ENCODE measurements at regions not wholly inside any gene's neighbourhood (a gene's known extent, or its start where the extent isn't known, plus 50 kb on each side); places are given as distances from the start of the nearest gene placed in this dataset.

GRCh38 chr20:48080583-48080982 lies 295.3 kb upstream of the SULF2 start:
- Histone ChIP-seq H3K36me3 (no peaks in the 10 kb centered on the region), H3K9me3 (peaks cover 0 to 6% (median 0%) of the 10 kb centered on the region in 3 donors), H3K4me3 (no peak overlapping the region), H3K27ac (no peak overlapping the region), H3K27me3 (peaks cover 0 to 4% of the 10 kb centered on the region in 2 donors), H3K4me1 (no peaks in the 10 kb centered on the region)
- no peak for DNase-seq
- intact Hi-C loops (cut with DNase I; ENCODE audit: low total_unique reads), result no loop called here
- TF ChIP-seq, protein P1, sequence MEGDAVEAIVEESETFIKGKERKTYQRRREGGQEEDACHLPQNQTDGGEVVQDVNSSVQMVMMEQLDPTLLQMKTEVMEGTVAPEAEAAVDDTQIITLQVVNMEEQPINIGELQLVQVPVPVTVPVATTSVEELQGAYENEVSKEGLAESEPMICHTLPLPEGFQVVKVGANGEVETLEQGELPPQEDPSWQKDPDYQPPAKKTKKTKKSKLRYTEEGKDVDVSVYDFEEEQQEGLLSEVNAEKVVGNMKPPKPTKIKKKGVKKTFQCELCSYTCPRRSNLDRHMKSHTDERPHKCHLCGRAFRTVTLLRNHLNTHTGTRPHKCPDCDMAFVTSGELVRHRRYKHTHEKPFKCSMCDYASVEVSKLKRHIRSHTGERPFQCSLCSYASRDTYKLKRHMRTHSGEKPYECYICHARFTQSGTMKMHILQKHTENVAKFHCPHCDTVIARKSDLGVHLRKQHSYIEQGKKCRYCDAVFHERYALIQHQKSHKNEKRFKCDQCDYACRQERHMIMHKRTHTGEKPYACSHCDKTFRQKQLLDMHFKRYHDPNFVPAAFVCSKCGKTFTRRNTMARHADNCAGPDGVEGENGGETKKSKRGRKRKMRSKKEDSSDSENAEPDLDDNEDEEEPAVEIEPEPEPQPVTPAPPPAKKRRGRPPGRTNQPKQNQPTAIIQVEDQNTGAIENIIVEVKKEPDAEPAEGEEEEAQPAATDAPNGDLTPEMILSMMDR (IDR thresholded peaks at IDR 0.05), result no peak

DNA sequence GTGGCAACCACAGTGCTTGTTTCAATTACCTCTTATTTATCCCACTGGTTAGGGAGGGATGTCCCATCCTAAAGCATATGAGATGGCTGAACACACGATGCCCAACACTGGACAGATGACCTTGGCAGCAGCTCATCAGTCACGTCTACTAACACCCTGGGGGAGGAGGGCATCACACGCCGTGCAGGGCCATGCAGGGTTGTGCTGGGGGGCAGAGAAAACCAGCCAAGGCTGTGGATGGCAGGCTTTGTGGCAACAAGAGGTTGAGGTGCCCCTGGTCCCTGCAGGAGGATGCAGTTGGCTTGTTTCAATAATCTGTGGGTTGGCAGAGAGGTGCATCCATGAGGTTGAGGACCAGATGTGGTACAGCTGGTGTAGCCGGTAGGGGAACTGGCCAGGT lies 293.7 kb upstream of the SULF2 start:
- TF ChIP-seq, protein P1 (IDR thresholded peaks at IDR 0.05), result no peak
- Histone ChIP-seq H3K9me3 (no peaks in the 10 kb centered on the region), H3K4me1 (no peaks in the 10 kb centered on the region)

GRCh38 chr20:48076747-48077146 lies 291.5 kb upstream of the SULF2 start:
- DNase-seq, result no peak
- no peak overlapping the region for H3K27ac ChIP-seq
- no peaks in the 10 kb centered on the region for H3K36me3 ChIP-seq
- H3K27me3 ChIP-seq, result peaks cover 0 to 8% of the 10 kb centered on the region in 2 donors
- H3K4me3 ChIP-seq, result no peak overlapping the region
- intact Hi-C loops (cut with DNase I; ENCODE audit: low total_unique reads), result no loop called here
- TF ChIP-seq, protein P1 (IDR thresholded peaks at IDR 0.05), result no peak
- no peaks in the 10 kb centered on the region for H3K4me1 ChIP-seq
- H3K9me3 ChIP-seq, result no peaks in the 10 kb centered on the region

More for the DNA sequence above, 293.7 kb upstream of the SULF2 start:
- intact Hi-C loops (cut with DNase I; ENCODE audit: low total_unique reads), result no loop called here
- Histone ChIP-seq H3K4me3 (no peak overlapping the region), H3K27me3 (peaks cover 0 to 8% of the 10 kb centered on the region in 2 donors), H3K36me3 (no peaks in the 10 kb centered on the region), H3K27ac (no peak overlapping the region)
- DNase-seq, result no peak

GRCh38 chr20:48076247-48076646 lies 291.0 kb upstream of the SULF2 start:
- Histone ChIP-seq H3K27ac (no peak overlapping the region), H3K9me3 (no peaks in the 10 kb centered on the region), H3K36me3 (no peaks in the 10 kb centered on the region), H3K4me3 (no peak overlapping the region), H3K4me1 (peaks cover 0 to 3% (median under 1%) of the 10 kb centered on the region in 4 donors), H3K27me3 (peaks cover 0 to 8% of the 10 kb centered on the region in 2 donors)
- no peak for DNase-seq
- TF ChIP-seq, protein P1 (IDR thresholded peaks at IDR 0.05), result no peak
- intact Hi-C loops (cut with DNase I; ENCODE audit: low total_unique reads), result no loop called here

GRCh38 chr20:48075591-48076174 lies 290.4 kb upstream of the SULF2 start:
- Histone ChIP-seq H3K27ac (no peak overlapping the region), H3K4me3 (no peak overlapping the region), H3K27me3 (peaks cover 0 to 8% of the 10 kb centered on the region in 2 donors), H3K9me3 (no peaks in the 10 kb centered on the region), H3K4me1 (peaks cover 0 to 7% (median 2%) of the 10 kb centered on the region in 4 donors), H3K36me3 (no peaks in the 10 kb centered on the region)
- no peak for DNase-seq
- TF ChIP-seq, protein P1 (IDR thresholded peaks at IDR 0.05), result no peak
- intact Hi-C loops (cut with DNase I; ENCODE audit: low total_unique reads), result no loop called here
